Sigmoid colon (tissue), 6 donors: ENCODE measurements at regions not wholly inside any gene's neighbourhood (a gene's known extent, or its start where the extent isn't known, plus 50 kb on each side); places are given as distances from the start of the nearest gene placed in this dataset.

Experiments
- DNase-seq: peaks from one replicate; pipeline ENCODE4 v3.0.0-alpha.2; 2019
- H3K27ac ChIP-seq, 4 donors: fragments of 200-600 bp; sonication (generic); one replicate each; pipeline ENCODE4 v1.5.1; 2016 to 2019; ENCODE audit warnings: mild to moderate bottlenecking in 1 of 4
- H3K27me3 ChIP-seq, 3 donors: fragments of 200-600 bp; sonication (generic); one replicate each; pipeline ENCODE4 v1.5.1; 2019; ENCODE audit warnings: mild to moderate bottlenecking in 1 of 3
- H3K36me3 ChIP-seq, 4 donors: fragments of 200-600 bp; sonication (generic); one replicate each; pipeline ENCODE4 v1.5.1; 2016 to 2019
- H3K4me1 ChIP-seq, 4 donors: fragments of 200-600 bp; sonication (generic); one replicate each; pipeline ENCODE4 v1.5.1; 2017 to 2019
- H3K4me3 ChIP-seq, 4 donors: fragments of 200-600 bp; sonication (generic); one replicate each; pipeline ENCODE4 v1.5.1; 2017 to 2019; ENCODE audit warnings: mild to moderate bottlenecking in 2 of 4, moderate library complexity in 1 of 4
- H3K9me3 ChIP-seq, 4 donors: fragments of 200-600 bp in 3 of 4; sonication (generic) in 3 of 4; one replicate each; pipeline versions ENCODE4 v1.5.1 to v1.6.1; 2013 to 2019
- EP300 ChIP-seq, 4 donors: sonication (generic); formaldehyde crosslinking; IDR thresholded peaks; one replicate each; pipeline ENCODE4 v1.6.1; 2017; ENCODE audit warnings: antibody characterized with exemption in 4 of 4
- POLR2A ChIP-seq, 2 donors: fragments of 450-650 bp; IDR thresholded peaks; one replicate each; pipeline ENCODE4 v1.6.1; 2016; ENCODE audit warnings: antibody characterized with exemption in 2 of 2, mild to moderate bottlenecking in 2 of 2, moderate library complexity in 2 of 2
- POLR2AphosphoS5 ChIP-seq, 4 donors: sonication (generic); formaldehyde crosslinking; IDR thresholded peaks; one replicate each; pipeline ENCODE4 v1.6.1; 2017; ENCODE audit warnings: antibody characterized with exemption in 4 of 4
- WGBS, 2 donors: extraction: QIAGEN DNeasy Blood & Tissue Kit; methylation state at CpG; one replicate each; pipeline ENCODE4 v1.1.7; 2013; 5-methylcytosine and 5-hydroxymethylcytosine counted together
- intact Hi-C: fragments of 100-400 bp; cut with DNase I; formaldehyde crosslinking; loops from one replicate; pipeline ENCODE4 v1.15.1; 2023
- TF ChIP-seq, protein P1 (sequence below), 4 experiments: fragments of 450-650 bp in 3 of 4; fragments of 200-600 bp in 1 of 4; IDR thresholded peaks; one replicate each; pipeline ENCODE4 v1.5.1; 2016 to 2019; ENCODE audit warnings: antibody characterized with exemption in 4 of 4, mild to moderate bottlenecking in 3 of 4, moderate library complexity in 2 of 4
- donor health status: healthy with polysubstance abuse.
- donor health status: healthy.

DNA sequence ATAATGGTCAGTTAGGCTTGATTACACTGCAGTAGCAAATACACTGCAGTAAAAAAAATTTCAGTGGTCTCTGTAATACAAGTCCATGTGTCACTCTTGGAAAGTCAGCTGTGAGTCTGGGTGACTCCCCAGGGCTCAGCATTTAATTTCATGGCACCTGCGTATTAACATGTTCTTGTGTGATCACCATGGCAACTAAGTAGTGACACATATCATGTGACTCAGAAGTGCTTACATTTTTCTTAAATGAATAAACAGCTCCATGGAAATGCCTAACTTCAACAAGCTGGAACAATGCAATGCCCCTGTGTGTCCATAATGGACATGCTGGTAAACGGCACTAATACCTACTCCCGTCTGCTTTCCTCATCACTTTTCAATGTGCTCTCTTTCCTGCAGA is 88.5 kb upstream of the ANO4 start:
- WGBS, 2 donors = 71 to 75% methylated on average over 3 of the region's 3 CpGs
- intact Hi-C loops = no loop called here
- Histone ChIP-seq H3K4me1 (no peaks in the 10 kb centered on the region), H3K27ac (no peak overlapping the region), H3K27me3 (no peaks in the 10 kb centered on the region), H3K36me3 (no peaks in the 10 kb centered on the region), H3K9me3 (no peaks in the 10 kb centered on the region), H3K4me3 (no peak overlapping the region)
- DNase-seq = no peak
- no peak for TF ChIP-seq EP300 (IDR thresholded peaks at IDR 0.05)

DNA sequence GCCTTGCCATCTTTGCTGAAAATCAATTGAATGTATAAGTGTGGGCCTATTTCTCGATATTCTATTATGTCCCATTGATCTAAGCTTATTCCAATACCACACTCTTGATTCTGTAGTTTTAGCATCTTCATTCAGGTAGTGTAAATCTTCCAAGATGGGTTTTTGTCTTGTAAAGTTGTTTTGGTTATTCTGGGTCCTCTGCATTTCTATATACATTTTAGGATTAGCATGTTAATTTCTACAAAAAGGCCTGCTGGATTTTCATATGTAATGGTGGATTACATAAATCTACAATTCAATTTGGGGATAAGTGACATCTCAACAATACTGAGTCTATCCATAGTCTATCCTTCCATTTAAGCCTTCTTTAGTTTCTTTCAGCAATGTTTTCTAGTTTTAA is 86.0 kb upstream of the ANO4 start:
- Histone ChIP-seq H3K4me1 (no peaks in the 10 kb centered on the region), H3K4me3 (no peak overlapping the region), H3K9me3 (no peaks in the 10 kb centered on the region), H3K36me3 (no peaks in the 10 kb centered on the region), H3K27ac (no peak overlapping the region), H3K27me3 (no peaks in the 10 kb centered on the region)
- intact Hi-C loops = no loop called here
- WGBS, 2 donors = 0 to 51% methylated on average over 1 of the region's 1 CpG
- TF ChIP-seq POLR2AphosphoS5 (IDR thresholded peaks at IDR 0.05) (no peak), EP300 (IDR thresholded peaks at IDR 0.05) (no peak), POLR2A (IDR thresholded peaks at IDR 0.05) (no peak)
- TF ChIP-seq, protein P1, sequence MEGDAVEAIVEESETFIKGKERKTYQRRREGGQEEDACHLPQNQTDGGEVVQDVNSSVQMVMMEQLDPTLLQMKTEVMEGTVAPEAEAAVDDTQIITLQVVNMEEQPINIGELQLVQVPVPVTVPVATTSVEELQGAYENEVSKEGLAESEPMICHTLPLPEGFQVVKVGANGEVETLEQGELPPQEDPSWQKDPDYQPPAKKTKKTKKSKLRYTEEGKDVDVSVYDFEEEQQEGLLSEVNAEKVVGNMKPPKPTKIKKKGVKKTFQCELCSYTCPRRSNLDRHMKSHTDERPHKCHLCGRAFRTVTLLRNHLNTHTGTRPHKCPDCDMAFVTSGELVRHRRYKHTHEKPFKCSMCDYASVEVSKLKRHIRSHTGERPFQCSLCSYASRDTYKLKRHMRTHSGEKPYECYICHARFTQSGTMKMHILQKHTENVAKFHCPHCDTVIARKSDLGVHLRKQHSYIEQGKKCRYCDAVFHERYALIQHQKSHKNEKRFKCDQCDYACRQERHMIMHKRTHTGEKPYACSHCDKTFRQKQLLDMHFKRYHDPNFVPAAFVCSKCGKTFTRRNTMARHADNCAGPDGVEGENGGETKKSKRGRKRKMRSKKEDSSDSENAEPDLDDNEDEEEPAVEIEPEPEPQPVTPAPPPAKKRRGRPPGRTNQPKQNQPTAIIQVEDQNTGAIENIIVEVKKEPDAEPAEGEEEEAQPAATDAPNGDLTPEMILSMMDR (IDR thresholded peaks at IDR 0.05) = no peak
- no peak for DNase-seq

DNA sequence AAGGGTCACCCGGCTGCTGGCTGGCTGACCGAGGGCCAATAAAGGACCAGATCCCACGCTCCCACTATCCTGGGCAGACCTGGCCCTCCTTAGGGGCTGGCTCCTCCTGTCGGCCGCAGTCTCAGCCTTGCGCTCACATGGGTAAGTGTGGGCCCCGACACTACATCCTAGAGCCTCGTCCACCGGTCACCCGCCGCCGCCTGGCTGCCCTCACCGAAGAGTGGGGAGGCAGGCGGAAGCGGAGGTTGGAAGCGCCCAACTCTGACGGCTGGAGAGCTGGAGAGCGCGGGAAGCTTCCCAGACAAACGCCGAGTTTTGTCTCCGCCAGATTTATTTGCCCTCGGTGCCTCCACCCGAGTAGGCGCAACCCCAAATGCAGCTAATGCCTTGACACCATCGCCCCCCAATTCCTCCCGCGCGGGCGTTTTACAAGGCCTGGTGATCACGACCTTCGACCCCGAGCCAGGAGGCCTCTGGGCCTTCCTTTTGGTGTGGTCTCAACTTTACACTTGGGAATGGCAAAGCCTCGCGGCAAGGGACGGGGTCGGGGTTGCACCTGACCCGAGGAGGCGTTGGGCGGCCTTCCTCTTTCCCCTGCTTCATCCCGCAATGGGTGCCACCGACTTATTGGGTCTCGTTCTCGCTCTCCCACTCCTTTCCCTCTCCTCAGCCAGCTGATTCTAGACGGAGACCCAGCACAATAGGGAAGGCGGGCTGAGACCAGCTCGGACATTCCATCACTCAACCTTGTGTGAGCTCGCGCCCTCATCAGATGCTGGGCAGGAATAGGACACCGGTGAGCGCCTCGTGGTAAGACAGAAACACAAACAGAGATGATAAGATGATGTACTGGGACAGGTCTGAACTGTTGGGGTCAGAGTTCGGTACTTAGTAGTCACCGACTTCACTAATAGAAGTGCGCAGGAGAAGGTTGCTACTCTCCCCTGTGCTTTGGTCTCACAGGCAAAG is 78.3 kb upstream of the ANO4 start:
- Histone ChIP-seq H3K27ac (no peak overlapping the region), H3K4me1 (peaks cover 0 to 9% (median 0%) of the 10 kb centered on the region in 4 donors), H3K9me3 (no peaks in the 10 kb centered on the region), H3K36me3 (no peaks in the 10 kb centered on the region), H3K27me3 (peaks cover 3 to 49% (median 22%) of the 10 kb centered on the region in 3 donors), H3K4me3 (peak overlapping the region in 1 of 4 donors; percentile 34)
- TF ChIP-seq, protein P1 (IDR thresholded peaks at IDR 0.05) = no peak
- no peak for TF ChIP-seq POLR2AphosphoS5 (IDR thresholded peaks at IDR 0.05)
- no peak for TF ChIP-seq EP300 (IDR thresholded peaks at IDR 0.05)
- TF ChIP-seq POLR2A (IDR thresholded peaks at IDR 0.05) = no peak
- no peak for DNase-seq
- 35 to 49% methylated on average over 55 of the region's 55 CpGs for WGBS, 2 donors
- intact Hi-C loops = no loop called here

DNA sequence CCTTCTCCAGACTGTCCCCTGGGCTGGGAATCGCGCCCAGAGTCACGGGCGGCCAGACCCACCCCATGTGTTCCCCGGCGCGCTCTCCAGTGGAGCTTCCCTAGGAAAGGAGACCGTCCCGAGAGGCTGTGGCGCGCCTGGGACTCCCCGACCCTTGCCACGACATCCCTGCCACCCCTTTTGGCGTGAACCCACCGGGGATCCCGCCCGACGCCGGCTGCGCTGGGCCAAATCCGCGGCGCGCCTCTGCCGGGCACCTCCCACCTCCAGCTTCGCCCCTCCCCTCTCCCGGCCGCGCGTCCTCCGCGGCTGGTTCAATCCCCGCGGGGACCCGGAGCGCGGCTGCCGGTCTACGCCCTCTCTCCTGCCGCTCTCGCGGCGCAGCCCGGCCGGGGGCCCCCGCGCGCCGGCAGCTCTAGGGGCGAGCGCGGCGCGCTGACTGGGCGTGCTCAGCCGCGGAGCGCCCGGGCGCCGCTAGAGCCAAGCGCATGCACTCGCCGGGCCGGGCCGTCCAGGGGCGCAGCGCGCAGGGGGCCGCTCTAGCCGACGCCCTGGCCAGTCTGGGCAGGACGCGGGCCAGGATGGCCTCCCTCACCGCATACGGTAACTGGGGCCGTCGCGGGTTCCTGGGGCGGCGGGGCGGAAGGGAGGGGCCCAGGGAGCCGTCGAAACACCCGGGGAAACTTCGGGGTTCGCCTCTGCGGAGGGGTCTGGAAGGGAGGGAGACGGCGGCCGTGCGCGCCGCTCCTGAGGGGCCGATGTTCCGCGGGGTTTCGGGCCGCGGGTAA is 77.4 kb upstream of the ANO4 start:
- 1 to 3% methylated on average over 100 of the region's 100 CpGs for WGBS, 2 donors
- Histone ChIP-seq H3K27ac (no peak overlapping the region), H3K36me3 (no peaks in the 10 kb centered on the region), H3K27me3 (peaks cover 3 to 53% (median 22%) of the 10 kb centered on the region in 3 donors), H3K4me3 (peak overlapping the region in 3 of 4 donors; percentile 16 to 34 (median 29)), H3K4me1 (peaks cover 0 to 9% (median 0%) of the 10 kb centered on the region in 4 donors), H3K9me3 (no peaks in the 10 kb centered on the region)
- intact Hi-C loops = no loop called here
- DNase-seq = no peak
- no peak for TF ChIP-seq POLR2A (IDR thresholded peaks at IDR 0.05)
- TF ChIP-seq EP300 (IDR thresholded peaks at IDR 0.05) = no peak
- TF ChIP-seq POLR2AphosphoS5 (IDR thresholded peaks at IDR 0.05) = no peak
- TF ChIP-seq, protein P1 (IDR thresholded peaks at IDR 0.05) = no peak

DNA sequence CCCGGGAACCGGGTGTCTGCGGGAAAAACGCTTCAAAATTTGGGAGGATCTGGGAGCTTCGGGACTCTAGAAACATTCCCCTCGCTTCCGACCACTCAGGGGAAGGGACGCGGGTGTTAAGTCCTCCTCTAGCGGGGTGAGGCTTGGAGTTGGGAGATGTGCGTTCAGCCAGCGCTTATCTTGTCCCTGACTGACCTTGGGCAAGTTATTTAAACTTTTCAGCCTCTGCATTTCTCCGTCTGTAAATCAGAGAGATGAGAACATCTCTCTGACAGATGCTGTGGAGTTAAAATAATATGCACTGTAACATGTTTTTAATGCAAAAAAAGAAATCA is 76.9 kb upstream of the ANO4 start:
- Histone ChIP-seq H3K9me3 (no peaks in the 10 kb centered on the region), H3K36me3 (no peaks in the 10 kb centered on the region), H3K27me3 (peaks cover 3 to 53% (median 22%) of the 10 kb centered on the region in 3 donors), H3K4me1 (peaks cover 0 to 9% (median 0%) of the 10 kb centered on the region in 4 donors), H3K27ac (no peak overlapping the region), H3K4me3 (peak overlapping the region in 3 of 4 donors; percentile 16 to 34 (median 29))
- intact Hi-C loops = no loop called here
- DNase-seq = no peak
- TF ChIP-seq POLR2AphosphoS5 (IDR thresholded peaks at IDR 0.05) (no peak), EP300 (IDR thresholded peaks at IDR 0.05) (no peak), POLR2A (IDR thresholded peaks at IDR 0.05) (no peak)
- TF ChIP-seq, protein P1 (IDR thresholded peaks at IDR 0.05) = no peak
- WGBS, 2 donors = 2 to 5% methylated on average over 13 of the region's 13 CpGs
